Progenitor cell of endocrine pancreas (in vitro differentiated cells): ENCODE measurements at regions not wholly inside any gene's neighbourhood (a gene's known extent, or its start where the extent isn't known, plus 50 kb on each side); places are given as distances from the start of the nearest gene placed in this dataset.

ENCODE experiments used
- DNase-seq: peaks from one replicate; pipeline ENCODE4 v3.0.0; 2021; ENCODE audit warnings: low spot score; ENCODE audit not compliant: unreplicated experiment
- H3K27ac Mint-ChIP-seq: 2 replicates; pipeline ENCODE4 v1.8.0; 2021; ENCODE audit warnings: mild to moderate bottlenecking, moderate library complexity, mixed read lengths
- H3K27me3 Mint-ChIP-seq: 2 replicates; pipeline ENCODE4 v1.8.0; 2021; ENCODE audit warnings: mixed read lengths
- H3K36me3 Mint-ChIP-seq: 2 replicates; pipeline ENCODE4 v1.8.0; 2022; ENCODE audit warnings: mixed read lengths; ENCODE audit not compliant: insufficient read depth
- H3K4me1 Mint-ChIP-seq: 2 replicates; pipeline ENCODE4 v1.8.0; 2021; ENCODE audit warnings: low read depth, mixed read lengths
- H3K4me3 Mint-ChIP-seq: 2 replicates; pipeline ENCODE4 v1.8.0; 2021; ENCODE audit warnings: low read depth, mild to moderate bottlenecking, moderate library complexity, mixed read lengths
- H3K9me3 Mint-ChIP-seq: 2 replicates; pipeline ENCODE4 v1.8.0; 2021; ENCODE audit warnings: low read depth, mixed read lengths
- TF ChIP-seq, protein P1 (sequence below): fragments of 200-600 bp; sonication (generic); IDR thresholded peaks from one replicate; pipeline ENCODE4 v1.5.0; 2021; ENCODE audit warnings: antibody characterized with exemption, mild to moderate bottlenecking; ENCODE audit not compliant: unreplicated experiment

DNA sequence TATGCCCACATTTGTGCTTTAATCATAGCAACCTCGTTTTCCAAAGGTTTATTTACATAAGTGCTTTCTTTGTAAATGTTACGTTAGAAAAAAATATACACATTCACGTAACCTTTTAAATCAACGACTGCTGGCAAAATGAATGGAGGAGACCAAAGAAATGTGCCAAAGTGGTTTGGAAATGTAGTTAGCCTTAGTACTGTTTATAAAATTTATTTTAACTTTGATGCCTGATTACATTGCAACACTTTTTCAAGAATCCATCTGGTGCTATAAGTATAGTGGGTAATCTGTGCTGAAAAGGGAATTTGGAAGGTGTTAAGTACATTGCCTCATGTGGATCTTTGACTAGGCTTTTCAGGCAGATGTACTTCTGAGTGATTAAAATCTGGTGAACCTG, 108.9 kb downstream of the IFI44 start:
- no peak for DNase-seq
- TF ChIP-seq, protein P1, sequence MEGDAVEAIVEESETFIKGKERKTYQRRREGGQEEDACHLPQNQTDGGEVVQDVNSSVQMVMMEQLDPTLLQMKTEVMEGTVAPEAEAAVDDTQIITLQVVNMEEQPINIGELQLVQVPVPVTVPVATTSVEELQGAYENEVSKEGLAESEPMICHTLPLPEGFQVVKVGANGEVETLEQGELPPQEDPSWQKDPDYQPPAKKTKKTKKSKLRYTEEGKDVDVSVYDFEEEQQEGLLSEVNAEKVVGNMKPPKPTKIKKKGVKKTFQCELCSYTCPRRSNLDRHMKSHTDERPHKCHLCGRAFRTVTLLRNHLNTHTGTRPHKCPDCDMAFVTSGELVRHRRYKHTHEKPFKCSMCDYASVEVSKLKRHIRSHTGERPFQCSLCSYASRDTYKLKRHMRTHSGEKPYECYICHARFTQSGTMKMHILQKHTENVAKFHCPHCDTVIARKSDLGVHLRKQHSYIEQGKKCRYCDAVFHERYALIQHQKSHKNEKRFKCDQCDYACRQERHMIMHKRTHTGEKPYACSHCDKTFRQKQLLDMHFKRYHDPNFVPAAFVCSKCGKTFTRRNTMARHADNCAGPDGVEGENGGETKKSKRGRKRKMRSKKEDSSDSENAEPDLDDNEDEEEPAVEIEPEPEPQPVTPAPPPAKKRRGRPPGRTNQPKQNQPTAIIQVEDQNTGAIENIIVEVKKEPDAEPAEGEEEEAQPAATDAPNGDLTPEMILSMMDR: no peak
- H3K4me1 Mint-ChIP-seq: no peaks in the 10 kb centered on the region
- no peaks in the 10 kb centered on the region for H3K27me3 Mint-ChIP-seq
- no peak overlapping the region for H3K27ac Mint-ChIP-seq
- peaks cover 7% of the 10 kb centered on the region for H3K9me3 Mint-ChIP-seq
- H3K36me3 Mint-ChIP-seq: no peaks in the 10 kb centered on the region
- no peak overlapping the region for H3K4me3 Mint-ChIP-seq

DNA sequence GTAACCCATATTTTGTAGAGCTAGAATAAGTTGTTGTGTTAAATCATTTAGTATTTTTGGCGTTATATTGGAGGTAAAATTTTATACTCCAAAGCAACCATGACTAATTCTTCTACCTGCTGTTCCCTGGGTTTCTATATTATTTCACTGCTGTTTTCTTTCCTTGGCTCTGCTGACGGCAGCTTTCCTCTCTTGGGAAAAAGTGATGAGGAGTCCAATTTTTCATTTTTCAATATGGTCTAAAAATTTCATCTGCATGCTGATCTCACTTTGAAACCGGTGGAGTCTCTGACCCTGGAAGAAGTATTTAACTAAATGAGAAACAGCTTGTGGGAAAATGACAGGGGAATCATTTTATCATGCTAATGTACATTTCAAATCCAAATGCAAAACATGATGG, 110.2 kb downstream of the IFI44 start:
- no peaks in the 10 kb centered on the region for H3K27me3 Mint-ChIP-seq
- H3K9me3 Mint-ChIP-seq: peaks cover 5% of the 10 kb centered on the region
- H3K4me3 Mint-ChIP-seq: no peak overlapping the region
- TF ChIP-seq, protein P1: no peak
- no peak for DNase-seq
- no peaks in the 10 kb centered on the region for H3K36me3 Mint-ChIP-seq
- no peak overlapping the region for H3K27ac Mint-ChIP-seq
- H3K4me1 Mint-ChIP-seq: no peaks in the 10 kb centered on the region

DNA sequence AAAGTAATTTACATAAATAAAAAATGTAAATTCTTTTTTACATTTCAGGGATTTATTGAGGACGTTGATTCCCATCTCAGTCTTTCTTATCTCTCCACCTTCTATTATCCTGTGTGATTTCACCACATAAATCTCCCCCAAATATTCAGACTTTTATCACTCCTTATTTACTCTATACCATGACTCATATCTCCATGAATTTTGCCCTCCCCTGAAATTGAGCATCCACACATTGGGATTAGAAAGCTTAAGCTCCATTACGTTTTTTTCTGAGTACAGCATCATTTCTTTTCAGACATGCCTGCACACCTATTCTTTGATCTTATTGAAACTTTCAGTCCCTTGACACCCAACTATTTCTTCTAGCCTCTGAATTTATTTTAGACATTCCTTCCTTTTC, 111.2 kb downstream of the IFI44 start:
- H3K4me1 Mint-ChIP-seq: no peaks in the 10 kb centered on the region
- no peaks in the 10 kb centered on the region for H3K36me3 Mint-ChIP-seq
- no peak overlapping the region for H3K27ac Mint-ChIP-seq
- DNase-seq: no peak
- H3K9me3 Mint-ChIP-seq: peaks cover 6% of the 10 kb centered on the region
- no peaks in the 10 kb centered on the region for H3K27me3 Mint-ChIP-seq
- H3K4me3 Mint-ChIP-seq: no peak overlapping the region
- TF ChIP-seq, protein P1: no peak

DNA sequence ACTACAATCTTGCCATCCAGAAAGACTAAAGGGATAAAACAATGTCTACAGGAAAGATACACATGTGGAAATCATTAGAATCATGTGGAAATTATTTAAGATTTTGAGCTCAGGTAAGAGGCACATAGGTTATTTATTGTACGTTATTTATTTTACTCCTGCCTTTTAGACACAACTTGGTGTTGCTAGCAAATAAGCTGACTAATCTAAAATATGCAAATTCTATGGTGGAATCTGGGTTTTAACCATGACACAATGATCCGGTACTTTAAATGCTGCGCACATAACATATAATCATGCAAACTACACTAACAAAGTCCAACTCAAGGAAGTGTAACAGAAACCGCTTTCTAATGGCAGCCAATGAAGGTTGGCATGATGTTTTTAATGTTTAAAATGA, 112.5 kb downstream of the IFI44 start:
- Mint-ChIP-seq H3K27me3 (no peaks in the 10 kb centered on the region), H3K36me3 (no peaks in the 10 kb centered on the region), H3K4me3 (no peak overlapping the region), H3K27ac (no peak overlapping the region), H3K4me1 (no peaks in the 10 kb centered on the region), H3K9me3 (peaks cover 9% of the 10 kb centered on the region)
- TF ChIP-seq, protein P1: no peak
- DNase-seq: no peak

DNA sequence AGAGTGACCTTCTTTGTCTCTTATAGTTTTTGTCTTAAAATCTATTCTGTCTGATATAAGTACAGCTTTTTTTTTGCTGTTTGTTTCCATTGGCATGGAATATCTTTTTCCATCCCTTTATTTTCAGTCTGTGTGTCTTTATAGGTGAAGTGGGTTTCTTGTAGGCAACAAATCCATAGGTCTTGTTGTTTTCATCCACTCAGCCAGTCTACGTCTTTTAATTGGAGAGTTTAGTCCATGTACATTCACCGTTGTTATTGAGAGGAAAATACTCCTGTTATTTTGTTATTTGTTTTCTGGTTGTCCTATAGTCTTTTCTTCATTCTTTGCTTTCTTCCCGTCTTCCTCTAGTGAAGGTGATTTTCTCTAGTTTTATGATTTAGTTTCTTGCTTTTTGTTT, 115.9 kb downstream of the IFI44 start:
- DNase-seq: no peak
- Mint-ChIP-seq H3K27me3 (no peaks in the 10 kb centered on the region), H3K27ac (no peak overlapping the region), H3K4me1 (no peaks in the 10 kb centered on the region), H3K9me3 (peaks cover 9% of the 10 kb centered on the region), H3K36me3 (no peaks in the 10 kb centered on the region), H3K4me3 (no peak overlapping the region)
- TF ChIP-seq, protein P1: no peak
